Activated naive CD4-positive, alpha-beta T cell treated with anti-CD3 and anti-CD28 coated beads, Interleukin-2, amount 10 ng/mL, durations not matched to agents 7 days and 5 days (primary cell): ENCODE measurements at regions not wholly inside any gene's neighbourhood (a gene's known extent, or its start where the extent isn't known, plus 50 kb on each side); places are given as distances from the start of the nearest gene placed in this dataset.

ENCODE experiments used
- CTCF ChIA-PET: fragments of 350-600 bp; sonication (Branson Sonifier 250); formaldehyde crosslinking; loops from one replicate; lab custom pipeline; 2021; ENCODE audit warnings: antibody characterized with exemption; lab: Charles Lee
- DNase-seq: peaks from one replicate; pipeline ENCODE4 v3.0.0-alpha.2; 2020
- H3K27ac Mint-ChIP-seq: one replicate; pipeline ENCODE4 v1.8.0; 2021; ENCODE audit warnings: mild to moderate bottlenecking, moderate library complexity, mixed read lengths
- H3K27me3 Mint-ChIP-seq: one replicate; pipeline ENCODE4 v1.8.0; 2021; ENCODE audit warnings: mild to moderate bottlenecking, mixed read lengths
- H3K36me3 Mint-ChIP-seq: one replicate; pipeline ENCODE4 v1.8.0; 2021; ENCODE audit warnings: mixed read lengths
- H3K4me1 Mint-ChIP-seq: one replicate; pipeline ENCODE4 v1.8.0; 2021; ENCODE audit warnings: mixed read lengths
- H3K4me3 Mint-ChIP-seq: one replicate; pipeline ENCODE4 v1.8.0; 2021; ENCODE audit warnings: mild to moderate bottlenecking, moderate library complexity, mixed read lengths
- H3K9me3 Mint-ChIP-seq: one replicate; pipeline ENCODE4 v1.8.0; 2021; ENCODE audit warnings: mixed read lengths

- CTCF ChIA-PET = no interaction called here
- DNase-seq = no peak
- H3K9me3 Mint-ChIP-seq = no peaks in the 10 kb centered on the region
- no peaks in the 10 kb centered on the region for H3K36me3 Mint-ChIP-seq
- no peak overlapping the region for H3K27ac Mint-ChIP-seq
- H3K27me3 Mint-ChIP-seq = no peaks in the 10 kb centered on the region
- H3K4me1 Mint-ChIP-seq = no peaks in the 10 kb centered on the region
- no peak overlapping the region for H3K4me3 Mint-ChIP-seq
These were observed 268.0 kb downstream of the HTR7 start for GRCh38 chr10:90589825-90590224.

- Mint-ChIP-seq H3K4me1 (no peaks in the 10 kb centered on the region), H3K36me3 (no peaks in the 10 kb centered on the region), H3K9me3 (no peaks in the 10 kb centered on the region), H3K4me3 (no peak overlapping the region), H3K27ac (no peak overlapping the region), H3K27me3 (no peaks in the 10 kb centered on the region)
- DNase-seq = no peak
- CTCF ChIA-PET = no interaction called here
These were observed 266.2 kb downstream of the HTR7 start for GRCh38 chr10:90591629-90592028.

GRCh38 chr10:90592638-90593302 is 265.1 kb downstream of the HTR7 start:
- CTCF ChIA-PET = interaction anchor here (0.6 kb wide), 1 partner anchor 14 kb away, joined by 3 read pairs; no protein-coding TSS in a partner anchor
- no peak overlapping the region for H3K4me3 Mint-ChIP-seq
- no peak for DNase-seq
- H3K4me1 Mint-ChIP-seq = no peaks in the 10 kb centered on the region
- H3K27me3 Mint-ChIP-seq = no peaks in the 10 kb centered on the region
- no peaks in the 10 kb centered on the region for H3K36me3 Mint-ChIP-seq
- H3K27ac Mint-ChIP-seq = no peak overlapping the region
- H3K9me3 Mint-ChIP-seq = no peaks in the 10 kb centered on the region

- Mint-ChIP-seq H3K9me3 (no peaks in the 10 kb centered on the region), H3K4me3 (no peak overlapping the region), H3K27ac (no peak overlapping the region), H3K36me3 (no peaks in the 10 kb centered on the region), H3K27me3 (no peaks in the 10 kb centered on the region), H3K4me1 (no peaks in the 10 kb centered on the region)
- CTCF ChIA-PET = no interaction called here
- DNase-seq = no peak
These were observed 259.3 kb downstream of the HTR7 start for GRCh38 chr10:90598513-90598912.

- CTCF ChIA-PET = no interaction called here
- no peaks in the 10 kb centered on the region for H3K27me3 Mint-ChIP-seq
- DNase-seq = no peak
- H3K4me3 Mint-ChIP-seq = no peak overlapping the region
- H3K9me3 Mint-ChIP-seq = peaks cover 6% of the 10 kb centered on the region
- no peaks in the 10 kb centered on the region for H3K4me1 Mint-ChIP-seq
- no peak overlapping the region for H3K27ac Mint-ChIP-seq
- H3K36me3 Mint-ChIP-seq = no peaks in the 10 kb centered on the region
These were observed 254.8 kb downstream of the HTR7 start for GRCh38 chr10:90602862-90603610.

GRCh38 chr10:90604636-90605035 is 253.2 kb downstream of the HTR7 start:
- CTCF ChIA-PET = no interaction called here
- Mint-ChIP-seq H3K4me3 (no peak overlapping the region), H3K4me1 (no peaks in the 10 kb centered on the region), H3K36me3 (no peaks in the 10 kb centered on the region), H3K9me3 (peaks cover 6% of the 10 kb centered on the region), H3K27ac (no peak overlapping the region), H3K27me3 (no peaks in the 10 kb centered on the region)
- no peak for DNase-seq

- no peaks in the 10 kb centered on the region for H3K4me1 Mint-ChIP-seq
- H3K27ac Mint-ChIP-seq = no peak overlapping the region
- H3K9me3 Mint-ChIP-seq = peaks cover 6% of the 10 kb centered on the region
- no peaks in the 10 kb centered on the region for H3K27me3 Mint-ChIP-seq
- H3K4me3 Mint-ChIP-seq = no peak overlapping the region
- H3K36me3 Mint-ChIP-seq = no peaks in the 10 kb centered on the region
- CTCF ChIA-PET = no interaction called here
- DNase-seq = no peak
These were observed 252.3 kb downstream of the HTR7 start for GRCh38 chr10:90605506-90605905.

- Mint-ChIP-seq H3K27me3 (no peaks in the 10 kb centered on the region), H3K9me3 (peaks cover 2% of the 10 kb centered on the region), H3K36me3 (no peaks in the 10 kb centered on the region), H3K4me1 (no peaks in the 10 kb centered on the region), H3K4me3 (no peak overlapping the region), H3K27ac (no peak overlapping the region)
- CTCF ChIA-PET = no interaction called here
- no peak for DNase-seq
These were observed 245.6 kb downstream of the HTR7 start for GRCh38 chr10:90612276-90612675.

- Mint-ChIP-seq H3K4me3 (no peak overlapping the region), H3K9me3 (no peaks in the 10 kb centered on the region), H3K4me1 (no peaks in the 10 kb centered on the region), H3K27ac (no peak overlapping the region), H3K36me3 (no peaks in the 10 kb centered on the region), H3K27me3 (no peaks in the 10 kb centered on the region)
- CTCF ChIA-PET = no interaction called here
- DNase-seq = no peak
These were observed 243.2 kb downstream of the HTR7 start for GRCh38 chr10:90614631-90615030.

GRCh38 chr10:90621577-90621976 is 236.3 kb downstream of the HTR7 start:
- CTCF ChIA-PET = no interaction called here
- no peaks in the 10 kb centered on the region for H3K27me3 Mint-ChIP-seq
- H3K9me3 Mint-ChIP-seq = no peaks in the 10 kb centered on the region
- no peaks in the 10 kb centered on the region for H3K36me3 Mint-ChIP-seq
- H3K27ac Mint-ChIP-seq = no peak overlapping the region
- no peak overlapping the region for H3K4me3 Mint-ChIP-seq
- H3K4me1 Mint-ChIP-seq = no peaks in the 10 kb centered on the region
- no peak for DNase-seq

- no peaks in the 10 kb centered on the region for H3K9me3 Mint-ChIP-seq
- H3K36me3 Mint-ChIP-seq = no peaks in the 10 kb centered on the region
- no peak for DNase-seq
- CTCF ChIA-PET = no interaction called here
- no peak overlapping the region for H3K4me3 Mint-ChIP-seq
- H3K27ac Mint-ChIP-seq = no peak overlapping the region
- H3K4me1 Mint-ChIP-seq = no peaks in the 10 kb centered on the region
- H3K27me3 Mint-ChIP-seq = no peaks in the 10 kb centered on the region
These were observed 222.6 kb downstream of the HTR7 start for GRCh38 chr10:90635111-90635765.

- H3K9me3 Mint-ChIP-seq = no peaks in the 10 kb centered on the region
- H3K27ac Mint-ChIP-seq = no peak overlapping the region
- no peak overlapping the region for H3K4me3 Mint-ChIP-seq
- DNase-seq = no peak
- no peaks in the 10 kb centered on the region for H3K36me3 Mint-ChIP-seq
- CTCF ChIA-PET = no interaction called here
- H3K4me1 Mint-ChIP-seq = no peaks in the 10 kb centered on the region
- H3K27me3 Mint-ChIP-seq = no peaks in the 10 kb centered on the region
These were observed 217.1 kb downstream of the HTR7 start for GRCh38 chr10:90640756-90641155.

- Mint-ChIP-seq H3K27me3 (no peaks in the 10 kb centered on the region), H3K4me3 (no peak overlapping the region), H3K36me3 (no peaks in the 10 kb centered on the region)
These were observed 216.1 kb downstream of the HTR7 start for GRCh38 chr10:90641731-90642130.

GRCh38 chr10:90642136-90642535 is 215.7 kb downstream of the HTR7 start:
- CTCF ChIA-PET = no interaction called here
- Mint-ChIP-seq H3K9me3 (no peaks in the 10 kb centered on the region), H3K27me3 (no peaks in the 10 kb centered on the region), H3K27ac (no peak overlapping the region), H3K4me1 (no peaks in the 10 kb centered on the region), H3K36me3 (no peaks in the 10 kb centered on the region), H3K4me3 (no peak overlapping the region)
- no peak for DNase-seq

More at GRCh38 chr10:90641731-90642130, 216.1 kb downstream of the HTR7 start:
- H3K27ac Mint-ChIP-seq = no peak overlapping the region
- CTCF ChIA-PET = no interaction called here
- no peaks in the 10 kb centered on the region for H3K4me1 Mint-ChIP-seq
- DNase-seq = no peak
- H3K9me3 Mint-ChIP-seq = no peaks in the 10 kb centered on the region

GRCh38 chr10:90642650-90643049 is 215.2 kb downstream of the HTR7 start:
- no peak overlapping the region for H3K4me3 Mint-ChIP-seq
- DNase-seq = no peak
- H3K9me3 Mint-ChIP-seq = no peaks in the 10 kb centered on the region
- CTCF ChIA-PET = no interaction called here
- H3K27ac Mint-ChIP-seq = no peak overlapping the region
- no peaks in the 10 kb centered on the region for H3K4me1 Mint-ChIP-seq
- no peaks in the 10 kb centered on the region for H3K27me3 Mint-ChIP-seq
- H3K36me3 Mint-ChIP-seq = no peaks in the 10 kb centered on the region
